GM23338 (cell line): ENCODE measurements at regions not wholly inside any gene's neighbourhood (a gene's known extent, or its start where the extent isn't known, plus 50 kb on each side); places are given as distances from the start of the nearest gene placed in this dataset.

Source experiments
- ATAC-seq: fragments of 200-7000 bp; cut with Tn5 transposase; 3 replicates; pipeline ENCODE4 v1.9.1; 2020
- DNase-seq: peaks from one replicate; pipeline ENCODE4 v3.0.0-alpha.2; 2015; ENCODE audit warnings: low spot score
- H2AFZ ChIP-seq: fragments of 200-600 bp; sonication (generic); 2 replicates; pipeline ENCODE4 v1.8.0; 2016; ENCODE audit warnings: antibody characterized with exemption, mild to moderate bottlenecking, moderate library complexity
- H3F3A ChIP-seq: fragments of 200-600 bp; sonication (generic); replicated peaks from 2 replicates; pipeline ENCODE4 v1.8.0; 2017; ENCODE audit warnings: antibody characterized with exemption, mixed run types, low read depth
- H3K27ac ChIP-seq: fragments of 200-600 bp; sonication (generic); 2 replicates; pipeline ENCODE4 v1.6.1; 2016; ENCODE audit warnings: low read depth
- H3K27me3 ChIP-seq: fragments of 200-600 bp; sonication (generic); 2 replicates; pipeline ENCODE4 v1.8.0; 2016; ENCODE audit warnings: mild to moderate bottlenecking, mixed run types, moderate library complexity; ENCODE audit not compliant: insufficient read depth
- H3K36me3 ChIP-seq: fragments of 200-600 bp; sonication (generic); 2 replicates; pipeline ENCODE4 v1.8.0; 2016; ENCODE audit warnings: mild to moderate bottlenecking; ENCODE audit not compliant: insufficient read depth
- H3K4me1 ChIP-seq: fragments of 200-600 bp; sonication (generic); 2 replicates; pipeline ENCODE4 v1.8.0; 2016; ENCODE audit warnings: mild to moderate bottlenecking, moderate library complexity; ENCODE audit not compliant: insufficient read depth
- H3K4me2 ChIP-seq: fragments of 200-600 bp; sonication (generic); 2 replicates; pipeline ENCODE4 v1.7.1; 2017; ENCODE audit warnings: mixed run types
- H3K4me3 ChIP-seq: fragments of 200-600 bp; sonication (generic); 2 replicates; pipeline ENCODE4 v1.6.1; 2016; ENCODE audit warnings: mixed run types
- H3K79me2 ChIP-seq: fragments of 200-600 bp; sonication (generic); replicated peaks from 2 replicates; pipeline ENCODE4 v1.8.0; 2017; ENCODE audit warnings: mild to moderate bottlenecking; ENCODE audit not compliant: insufficient read depth
- H3K9me2 ChIP-seq: fragments of 200-600 bp; sonication (generic); 2 replicates; pipeline ENCODE4 v1.8.0; 2017; ENCODE audit not compliant: insufficient read depth
- H4K20me1 ChIP-seq: fragments of 200-600 bp; sonication (generic); replicated peaks from 2 replicates; pipeline ENCODE4 v1.8.0; 2017; ENCODE audit warnings: mild to moderate bottlenecking; ENCODE audit not compliant: insufficient read depth
- H3K27ac Mint-ChIP-seq: 2 replicates; pipeline ENCODE4 v1.8.0; 2020; ENCODE audit warnings: inconsistent platforms, mild to moderate bottlenecking, moderate library complexity, mixed read lengths
- H3K27me3 Mint-ChIP-seq: 3 replicates; pipeline ENCODE4 v1.8.0; 2022; ENCODE audit warnings: low read depth, mild to moderate bottlenecking, moderate library complexity, mixed read lengths, inconsistent platforms; ENCODE audit not compliant: insufficient read depth, poor library complexity
- H3K36me3 Mint-ChIP-seq: 3 replicates; pipeline ENCODE4 v1.8.0; 2021; ENCODE audit warnings: low read depth, mild to moderate bottlenecking, inconsistent platforms, moderate library complexity, mixed read lengths
- H3K4me1 Mint-ChIP-seq: 3 replicates; pipeline ENCODE4 v1.8.0; 2020; ENCODE audit warnings: mild to moderate bottlenecking, inconsistent platforms, mixed read lengths
- H3K4me3 Mint-ChIP-seq: 3 replicates; pipeline ENCODE4 v1.8.0; 2021; ENCODE audit warnings: moderate library complexity, mild to moderate bottlenecking, inconsistent platforms, mixed read lengths
- H3K9me3 Mint-ChIP-seq: 3 replicates; pipeline ENCODE4 v1.8.0; 2020; ENCODE audit warnings: moderate library complexity, mild to moderate bottlenecking, inconsistent platforms, mixed read lengths
- CREB1 ChIP-seq: fragments of 250-450 bp; sonication (Bioruptor Pico); IDR thresholded peaks from 2 replicates; pipeline ENCODE4 v1.5.0; 2020; ENCODE audit warnings: low read depth, mild to moderate bottlenecking, moderate library complexity
- ETS1 ChIP-seq: IDR thresholded peaks from 2 replicates; pipeline ENCODE4 v1.6.1; 2016; ENCODE audit warnings: antibody characterized with exemption
- EZH2 ChIP-seq: fragments of 200-600 bp; sonication (generic); IDR thresholded peaks from one replicate; pipeline ENCODE4 v1.8.0; 2017; ENCODE audit warnings: antibody characterized with exemption, mild to moderate bottlenecking, low read depth; ENCODE audit not compliant: unreplicated experiment
- EZH2phosphoT487 ChIP-seq: fragments of 200-600 bp; sonication (generic); IDR thresholded peaks from one replicate; pipeline ENCODE4 v1.8.1; 2018; ENCODE audit warnings: antibody characterized with exemption; ENCODE audit not compliant: unreplicated experiment
- JUNB ChIP-seq: IDR thresholded peaks from one replicate; pipeline ENCODE4 v1.6.1; 2016; ENCODE audit warnings: antibody characterized with exemption; ENCODE audit not compliant: unreplicated experiment
- NANOG ChIP-seq: IDR thresholded peaks from 2 replicates; pipeline ENCODE4 v1.6.1; 2016; ENCODE audit warnings: antibody characterized with exemption, borderline replicate concordance
- POLR2AphosphoS5 ChIP-seq: IDR thresholded peaks from 2 replicates; pipeline ENCODE4 v1.6.1; 2016; ENCODE audit warnings: antibody characterized with exemption, low read depth
- STAT1 ChIP-seq: IDR thresholded peaks from one replicate; pipeline ENCODE4 v1.6.1; 2016; ENCODE audit warnings: antibody characterized with exemption; ENCODE audit not compliant: unreplicated experiment
- ZNF114 ChIP-seq: fragments of 250-450 bp; sonication (Bioruptor Pico); IDR thresholded peaks from 2 replicates; pipeline ENCODE4 v1.5.0; 2020; ENCODE audit warnings: mild to moderate bottlenecking, moderate library complexity
- ZNF331 ChIP-seq: fragments of 250-450 bp; sonication (Bioruptor Pico); IDR thresholded peaks from 2 replicates; pipeline ENCODE4 v1.5.0; 2020; ENCODE audit warnings: low read depth, mild to moderate bottlenecking, moderate library complexity
- TF ChIP-seq, protein P1 (sequence below): fragments of 250-450 bp; sonication (Bioruptor Pico); IDR thresholded peaks from 2 replicates; pipeline ENCODE4 v1.5.0; 2020; ENCODE audit warnings: mild to moderate bottlenecking, moderate library complexity
- TF ChIP-seq, protein P2 (sequence below): IDR thresholded peaks from one replicate; pipeline ENCODE4 v1.6.1; 2018; ENCODE audit warnings: antibody characterized with exemption; ENCODE audit not compliant: unreplicated experiment
- TF ChIP-seq, protein P3 (sequence below), 2 experiments: fragments of 200-600 bp in 1 of 2; sonication (generic) in 1 of 2; conservative IDR thresholded peaks; 2 replicates each; pipeline versions ENCODE4 v1.5.1 to v1.6.1; 2016 to 2017; ENCODE audit warnings: antibody characterized with exemption in 2 of 2, low read depth in 2 of 2, mild to moderate bottlenecking in 2 of 2, moderate library complexity in 1 of 2

GRCh38 chr2:163259489-163259888, 420.9 kb upstream of the KCNH7 start:
- no peak overlapping the region for H3K4me3 ChIP-seq
- Mint-ChIP-seq H3K27ac (no peak overlapping the region), H3K4me1 (no peaks in the 10 kb centered on the region), H3K36me3 (no peaks in the 10 kb centered on the region), H3K27me3 (no peaks in the 10 kb centered on the region), H3K4me3 (no peak overlapping the region), H3K9me3 (no peaks in the 10 kb centered on the region)
- no peak overlapping the region for H3K27ac ChIP-seq
- H3K4me2 ChIP-seq: no peak overlapping the region
- H2AFZ ChIP-seq: no peak overlapping the region
- no peak for ATAC-seq
- H3K27me3 ChIP-seq: no peaks in the 10 kb centered on the region
- no peaks in the 10 kb centered on the region for H3K79me2 ChIP-seq
- H3K4me1 ChIP-seq: no peaks in the 10 kb centered on the region
- TF ChIP-seq, protein P1, sequence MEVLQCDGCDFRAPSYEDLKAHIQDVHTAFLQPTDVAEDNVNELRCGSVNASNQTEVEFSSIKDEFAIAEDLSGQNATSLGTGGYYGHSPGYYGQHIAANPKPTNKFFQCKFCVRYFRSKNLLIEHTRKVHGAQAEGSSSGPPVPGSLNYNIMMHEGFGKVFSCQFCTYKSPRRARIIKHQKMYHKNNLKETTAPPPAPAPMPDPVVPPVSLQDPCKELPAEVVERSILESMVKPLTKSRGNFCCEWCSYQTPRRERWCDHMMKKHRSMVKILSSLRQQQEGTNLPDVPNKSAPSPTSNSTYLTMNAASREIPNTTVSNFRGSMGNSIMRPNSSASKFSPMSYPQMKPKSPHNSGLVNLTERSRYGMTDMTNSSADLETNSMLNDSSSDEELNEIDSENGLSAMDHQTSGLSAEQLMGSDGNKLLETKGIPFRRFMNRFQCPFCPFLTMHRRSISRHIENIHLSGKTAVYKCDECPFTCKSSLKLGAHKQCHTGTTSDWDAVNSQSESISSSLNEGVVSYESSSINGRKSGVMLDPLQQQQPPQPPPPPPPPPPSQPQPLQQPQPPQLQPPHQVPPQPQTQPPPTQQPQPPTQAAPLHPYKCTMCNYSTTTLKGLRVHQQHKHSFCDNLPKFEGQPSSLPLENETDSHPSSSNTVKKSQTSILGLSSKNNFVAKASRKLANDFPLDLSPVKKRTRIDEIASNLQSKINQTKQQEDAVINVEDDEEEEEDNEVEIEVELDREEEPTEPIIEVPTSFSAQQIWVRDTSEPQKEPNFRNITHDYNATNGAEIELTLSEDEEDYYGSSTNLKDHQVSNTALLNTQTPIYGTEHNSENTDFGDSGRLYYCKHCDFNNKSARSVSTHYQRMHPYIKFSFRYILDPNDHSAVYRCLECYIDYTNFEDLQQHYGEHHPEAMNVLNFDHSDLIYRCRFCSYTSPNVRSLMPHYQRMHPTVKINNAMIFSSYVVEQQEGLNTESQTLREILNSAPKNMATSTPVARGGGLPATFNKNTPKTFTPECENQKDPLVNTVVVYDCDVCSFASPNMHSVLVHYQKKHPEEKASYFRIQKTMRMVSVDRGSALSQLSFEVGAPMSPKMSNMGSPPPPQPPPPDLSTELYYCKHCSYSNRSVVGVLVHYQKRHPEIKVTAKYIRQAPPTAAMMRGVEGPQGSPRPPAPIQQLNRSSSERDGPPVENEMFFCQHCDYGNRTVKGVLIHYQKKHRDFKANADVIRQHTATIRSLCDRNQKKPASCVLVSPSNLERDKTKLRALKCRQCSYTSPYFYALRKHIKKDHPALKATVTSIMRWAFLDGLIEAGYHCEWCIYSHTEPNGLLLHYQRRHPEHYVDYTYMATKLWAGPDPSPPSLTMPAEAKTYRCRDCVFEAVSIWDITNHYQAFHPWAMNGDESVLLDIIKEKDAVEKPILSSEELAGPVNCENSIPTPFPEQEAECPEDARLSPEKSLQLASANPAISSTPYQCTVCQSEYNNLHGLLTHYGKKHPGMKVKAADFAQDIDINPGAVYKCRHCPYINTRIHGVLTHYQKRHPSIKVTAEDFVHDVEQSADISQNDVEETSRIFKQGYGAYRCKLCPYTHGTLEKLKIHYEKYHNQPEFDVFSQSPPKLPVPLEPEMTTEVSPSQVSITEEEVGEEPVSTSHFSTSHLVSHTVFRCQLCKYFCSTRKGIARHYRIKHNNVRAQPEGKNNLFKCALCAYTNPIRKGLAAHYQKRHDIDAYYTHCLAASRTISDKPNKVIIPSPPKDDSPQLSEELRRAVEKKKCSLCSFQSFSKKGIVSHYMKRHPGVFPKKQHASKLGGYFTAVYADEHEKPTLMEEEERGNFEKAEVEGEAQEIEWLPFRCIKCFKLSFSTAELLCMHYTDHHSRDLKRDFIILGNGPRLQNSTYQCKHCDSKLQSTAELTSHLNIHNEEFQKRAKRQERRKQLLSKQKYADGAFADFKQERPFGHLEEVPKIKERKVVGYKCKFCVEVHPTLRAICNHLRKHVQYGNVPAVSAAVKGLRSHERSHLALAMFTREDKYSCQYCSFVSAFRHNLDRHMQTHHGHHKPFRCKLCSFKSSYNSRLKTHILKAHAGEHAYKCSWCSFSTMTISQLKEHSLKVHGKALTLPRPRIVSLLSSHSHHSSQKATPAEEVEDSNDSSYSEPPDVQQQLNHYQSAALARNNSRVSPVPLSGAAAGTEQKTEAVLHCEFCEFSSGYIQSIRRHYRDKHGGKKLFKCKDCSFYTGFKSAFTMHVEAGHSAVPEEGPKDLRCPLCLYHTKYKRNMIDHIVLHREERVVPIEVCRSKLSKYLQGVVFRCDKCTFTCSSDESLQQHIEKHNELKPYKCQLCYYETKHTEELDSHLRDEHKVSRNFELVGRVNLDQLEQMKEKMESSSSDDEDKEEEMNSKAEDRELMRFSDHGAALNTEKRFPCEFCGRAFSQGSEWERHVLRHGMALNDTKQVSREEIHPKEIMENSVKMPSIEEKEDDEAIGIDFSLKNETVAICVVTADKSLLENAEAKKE (CRISPR knock-in tag): no peak
- TF ChIP-seq NANOG (no peak), STAT1 (no peak), EZH2phosphoT487 (no peak), POLR2AphosphoS5 (no peak), EZH2 (no peak), JUNB (no peak), ETS1 (no peak), ZNF331 (CRISPR knock-in tag) (no peak), ZNF114 (CRISPR knock-in tag) (no peak), CREB1 (CRISPR knock-in tag) (no peak)
- TF ChIP-seq, protein P2, sequence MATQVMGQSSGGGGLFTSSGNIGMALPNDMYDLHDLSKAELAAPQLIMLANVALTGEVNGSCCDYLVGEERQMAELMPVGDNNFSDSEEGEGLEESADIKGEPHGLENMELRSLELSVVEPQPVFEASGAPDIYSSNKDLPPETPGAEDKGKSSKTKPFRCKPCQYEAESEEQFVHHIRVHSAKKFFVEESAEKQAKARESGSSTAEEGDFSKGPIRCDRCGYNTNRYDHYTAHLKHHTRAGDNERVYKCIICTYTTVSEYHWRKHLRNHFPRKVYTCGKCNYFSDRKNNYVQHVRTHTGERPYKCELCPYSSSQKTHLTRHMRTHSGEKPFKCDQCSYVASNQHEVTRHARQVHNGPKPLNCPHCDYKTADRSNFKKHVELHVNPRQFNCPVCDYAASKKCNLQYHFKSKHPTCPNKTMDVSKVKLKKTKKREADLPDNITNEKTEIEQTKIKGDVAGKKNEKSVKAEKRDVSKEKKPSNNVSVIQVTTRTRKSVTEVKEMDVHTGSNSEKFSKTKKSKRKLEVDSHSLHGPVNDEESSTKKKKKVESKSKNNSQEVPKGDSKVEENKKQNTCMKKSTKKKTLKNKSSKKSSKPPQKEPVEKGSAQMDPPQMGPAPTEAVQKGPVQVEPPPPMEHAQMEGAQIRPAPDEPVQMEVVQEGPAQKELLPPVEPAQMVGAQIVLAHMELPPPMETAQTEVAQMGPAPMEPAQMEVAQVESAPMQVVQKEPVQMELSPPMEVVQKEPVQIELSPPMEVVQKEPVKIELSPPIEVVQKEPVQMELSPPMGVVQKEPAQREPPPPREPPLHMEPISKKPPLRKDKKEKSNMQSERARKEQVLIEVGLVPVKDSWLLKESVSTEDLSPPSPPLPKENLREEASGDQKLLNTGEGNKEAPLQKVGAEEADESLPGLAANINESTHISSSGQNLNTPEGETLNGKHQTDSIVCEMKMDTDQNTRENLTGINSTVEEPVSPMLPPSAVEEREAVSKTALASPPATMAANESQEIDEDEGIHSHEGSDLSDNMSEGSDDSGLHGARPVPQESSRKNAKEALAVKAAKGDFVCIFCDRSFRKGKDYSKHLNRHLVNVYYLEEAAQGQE: no peak
- TF ChIP-seq, protein P3, sequence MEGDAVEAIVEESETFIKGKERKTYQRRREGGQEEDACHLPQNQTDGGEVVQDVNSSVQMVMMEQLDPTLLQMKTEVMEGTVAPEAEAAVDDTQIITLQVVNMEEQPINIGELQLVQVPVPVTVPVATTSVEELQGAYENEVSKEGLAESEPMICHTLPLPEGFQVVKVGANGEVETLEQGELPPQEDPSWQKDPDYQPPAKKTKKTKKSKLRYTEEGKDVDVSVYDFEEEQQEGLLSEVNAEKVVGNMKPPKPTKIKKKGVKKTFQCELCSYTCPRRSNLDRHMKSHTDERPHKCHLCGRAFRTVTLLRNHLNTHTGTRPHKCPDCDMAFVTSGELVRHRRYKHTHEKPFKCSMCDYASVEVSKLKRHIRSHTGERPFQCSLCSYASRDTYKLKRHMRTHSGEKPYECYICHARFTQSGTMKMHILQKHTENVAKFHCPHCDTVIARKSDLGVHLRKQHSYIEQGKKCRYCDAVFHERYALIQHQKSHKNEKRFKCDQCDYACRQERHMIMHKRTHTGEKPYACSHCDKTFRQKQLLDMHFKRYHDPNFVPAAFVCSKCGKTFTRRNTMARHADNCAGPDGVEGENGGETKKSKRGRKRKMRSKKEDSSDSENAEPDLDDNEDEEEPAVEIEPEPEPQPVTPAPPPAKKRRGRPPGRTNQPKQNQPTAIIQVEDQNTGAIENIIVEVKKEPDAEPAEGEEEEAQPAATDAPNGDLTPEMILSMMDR (conservative IDR thresholded peaks at IDR 0.05; ENCODE audit: low read depth in 2 of 2): no peak
- no peak for DNase-seq
- no peaks in the 10 kb centered on the region for H3K36me3 ChIP-seq
- no peaks in the 10 kb centered on the region for H3K9me2 ChIP-seq
- H3F3A ChIP-seq: no peaks in the 10 kb centered on the region
- no peaks in the 10 kb centered on the region for H4K20me1 ChIP-seq
